ENCODE measurements at regions not wholly inside any gene's neighbourhood (a gene's known extent, or its start where the extent isn't known, plus 50 kb on each side); places are given as distances from the start of the nearest gene placed in this dataset.

- ChIA-PET CTCF (no interaction called here), POLR2A (no interaction called here)
- no peak for DNase-seq (ENCODE audit: extremely low spot score)
- TF ChIP-seq ZNF384 (IDR thresholded peaks at IDR 0.05), result no peak
- TF ChIP-seq ELF4 (IDR thresholded peaks at IDR 0.05), result no peak
- TF ChIP-seq PKNOX1 (IDR thresholded peaks at IDR 0.05), result no peak
- TF ChIP-seq FOXM1 (IDR thresholded peaks at IDR 0.05; ENCODE audit: borderline replicate concordance), result no peak
- TF ChIP-seq SP1 (IDR thresholded peaks at IDR 0.05), result no peak
These were observed 886.0 kb downstream of the TUSC7 start for GRCh38 chr3:117595615-117596014.

- DNase-seq (ENCODE audit: extremely low spot score), result no peak
- ChIA-PET CTCF (no interaction called here), POLR2A (no interaction called here)
- TF ChIP-seq SUZ12 (IDR thresholded peaks at IDR 0.05) (no peak), ELF4 (IDR thresholded peaks at IDR 0.05) (no peak), LEF1 (IDR thresholded peaks at IDR 0.05; ENCODE audit: borderline replicate concordance) (no peak), SP1 (IDR thresholded peaks at IDR 0.05) (no peak), BHLHE40 (IDR thresholded peaks at IDR 0.05; ENCODE audit: borderline replicate concordance) (no peak), L3MBTL2 (conservative IDR thresholded peaks at IDR 0.05) (no peak), ZNF384 (IDR thresholded peaks at IDR 0.05) (no peak), NFRKB (IDR thresholded peaks at IDR 0.05) (no peak), PKNOX1 (IDR thresholded peaks at IDR 0.05) (no peak), HDGF (IDR thresholded peaks at IDR 0.05; ENCODE audit: borderline replicate concordance) (no peak), TARDBP (IDR thresholded peaks at IDR 0.05) (no peak), FOXK2 (IDR thresholded peaks at IDR 0.05) (no peak), CTBP1 (IDR thresholded peaks at IDR 0.05; ENCODE audit: borderline replicate concordance) (no peak), ARNT (IDR thresholded peaks at IDR 0.05) (no peak), FOXM1 (IDR thresholded peaks at IDR 0.05; ENCODE audit: borderline replicate concordance) (no peak), FOXA1 (IDR thresholded peaks at IDR 0.05) (no peak)
These were observed 886.9 kb downstream of the TUSC7 start for GRCh38 chr3:117596503-117596902.

GRCh38 chr3:117597865-117598264, 888.3 kb downstream of the TUSC7 start:
- TF ChIP-seq TARDBP (IDR thresholded peaks at IDR 0.05) (no peak), HDGF (IDR thresholded peaks at IDR 0.05; ENCODE audit: borderline replicate concordance) (no peak), SP1 (IDR thresholded peaks at IDR 0.05) (no peak), ELF4 (IDR thresholded peaks at IDR 0.05) (no peak), NFRKB (IDR thresholded peaks at IDR 0.05) (no peak), FOXK2 (IDR thresholded peaks at IDR 0.05) (no peak), L3MBTL2 (conservative IDR thresholded peaks at IDR 0.05) (no peak), CTBP1 (IDR thresholded peaks at IDR 0.05; ENCODE audit: borderline replicate concordance) (no peak), FOXM1 (IDR thresholded peaks at IDR 0.05; ENCODE audit: borderline replicate concordance) (no peak), ZNF384 (IDR thresholded peaks at IDR 0.05) (no peak), LEF1 (IDR thresholded peaks at IDR 0.05; ENCODE audit: borderline replicate concordance) (no peak), FOXA1 (IDR thresholded peaks at IDR 0.05) (no peak), BHLHE40 (IDR thresholded peaks at IDR 0.05; ENCODE audit: borderline replicate concordance) (no peak), ARNT (IDR thresholded peaks at IDR 0.05) (no peak), SUZ12 (IDR thresholded peaks at IDR 0.05) (no peak), PKNOX1 (IDR thresholded peaks at IDR 0.05) (no peak)
- ChIA-PET CTCF (no interaction called here), POLR2A (no interaction called here)
- DNase-seq (ENCODE audit: extremely low spot score), result no peak

GRCh38 chr3:117600112-117600511, 890.5 kb downstream of the TUSC7 start:
- DNase-seq (ENCODE audit: extremely low spot score), result no peak
- ChIA-PET CTCF (no interaction called here), POLR2A (no interaction called here)
- TF ChIP-seq TARDBP (IDR thresholded peaks at IDR 0.05), result no peak
- no peak for TF ChIP-seq LEF1 (IDR thresholded peaks at IDR 0.05; ENCODE audit: borderline replicate concordance)

- CTCF ChIA-PET, result no interaction called here
- no peak for DNase-seq (ENCODE audit: extremely low spot score)
- POLR2A ChIA-PET, result no interaction called here
- TF ChIP-seq FOXK2 (IDR thresholded peaks at IDR 0.05) (no peak), NFRKB (IDR thresholded peaks at IDR 0.05) (no peak), SP1 (IDR thresholded peaks at IDR 0.05) (no peak), SUZ12 (IDR thresholded peaks at IDR 0.05) (no peak), LEF1 (IDR thresholded peaks at IDR 0.05; ENCODE audit: borderline replicate concordance) (no peak), ELF4 (IDR thresholded peaks at IDR 0.05) (no peak), FOXA1 (IDR thresholded peaks at IDR 0.05) (no peak), FOXM1 (IDR thresholded peaks at IDR 0.05; ENCODE audit: borderline replicate concordance) (no peak), PKNOX1 (IDR thresholded peaks at IDR 0.05) (no peak), CTBP1 (IDR thresholded peaks at IDR 0.05; ENCODE audit: borderline replicate concordance) (no peak)
These were observed 891.1 kb downstream of the TUSC7 start for GRCh38 chr3:117600666-117601065.

- ChIA-PET CTCF (no interaction called here), POLR2A (no interaction called here)
- DNase-seq (ENCODE audit: extremely low spot score), result no peak
- TF ChIP-seq NFRKB (IDR thresholded peaks at IDR 0.05), result no peak
- TF ChIP-seq ARNT (IDR thresholded peaks at IDR 0.05), result no peak
- TF ChIP-seq BHLHE40 (IDR thresholded peaks at IDR 0.05; ENCODE audit: borderline replicate concordance), result no peak
- no peak for TF ChIP-seq LEF1 (IDR thresholded peaks at IDR 0.05; ENCODE audit: borderline replicate concordance)
- no peak for TF ChIP-seq FOXM1 (IDR thresholded peaks at IDR 0.05; ENCODE audit: borderline replicate concordance)
- no peak for TF ChIP-seq HDGF (IDR thresholded peaks at IDR 0.05; ENCODE audit: borderline replicate concordance)
- TF ChIP-seq TARDBP (IDR thresholded peaks at IDR 0.05), result no peak
- TF ChIP-seq SUZ12 (IDR thresholded peaks at IDR 0.05), result no peak
These were observed 892.6 kb downstream of the TUSC7 start for GRCh38 chr3:117602058-117602644.
